GM19023 (cell line): ENCODE measurements at regions not wholly inside any gene's neighbourhood (a gene's known extent, or its start where the extent isn't known, plus 50 kb on each side); places are given as distances from the start of the nearest gene placed in this dataset.
"Not testable (repeated sequence)": the region's sequence is repeated elsewhere in the genome, so short reads cannot be mapped to it uniquely, and the experiment has no call there.

Source experiments
- ATAC-seq: cut with Tn5 transposase; IDR thresholded peaks from one replicate; pipeline ENCODE4 v1.9.1; 2021; ENCODE audit warnings: mild to moderate bottlenecking, moderate library complexity; ENCODE audit not compliant: unreplicated experiment

GRCh38 chr2:2464643-2465042, 133.6 kb upstream of the MYT1L start:
- no peak for ATAC-seq

GRCh38 chr2:2464094-2464493, 133.0 kb upstream of the MYT1L start:
- no peak for ATAC-seq

- no peak for ATAC-seq
These were observed 125.6 kb upstream of the MYT1L start for GRCh38 chr2:2456721-2457120.

- ATAC-seq, result no peak
These were observed 124.1 kb upstream of the MYT1L start for GRCh38 chr2:2455151-2455550.

GRCh38 chr2:2452961-2453360, 121.9 kb upstream of the MYT1L start:
- no peak for ATAC-seq

GRCh38 chr2:2451275-2451674, 120.2 kb upstream of the MYT1L start:
- not testable (repeated sequence) for ATAC-seq

- ATAC-seq, result no peak
These were observed 117.1 kb upstream of the MYT1L start for GRCh38 chr2:2448178-2448577.

- no peak for ATAC-seq
These were observed 91.5 kb upstream of the MYT1L start for GRCh38 chr2:2422621-2423020.

- ATAC-seq, result no peak
These were observed 82.5 kb upstream of the MYT1L start for GRCh38 chr2:2413525-2413924.

- ATAC-seq, result no peak
These were observed 79.9 kb upstream of the MYT1L start for GRCh38 chr2:2410987-2411386.

GRCh38 chr2:2409481-2409880, 78.4 kb upstream of the MYT1L start:
- ATAC-seq, result no peak

- ATAC-seq, result no peak
These were observed 74.7 kb upstream of the MYT1L start for GRCh38 chr2:2405780-2406179.

- ATAC-seq, result no peak
These were observed 69.4 kb upstream of the MYT1L start for GRCh38 chr2:2400286-2401038.

GRCh38 chr2:2399396-2399795, 68.3 kb upstream of the MYT1L start:
- no peak for ATAC-seq

GRCh38 chr2:2392332-2392731, 61.3 kb upstream of the MYT1L start:
- no peak for ATAC-seq

- no peak for ATAC-seq
These were observed 58.1 kb upstream of the MYT1L start for GRCh38 chr2:2389215-2389614.
